ENCODE measurements at regions not wholly inside any gene's neighbourhood (a gene's known extent, or its start where the extent isn't known, plus 50 kb on each side); places are given as distances from the start of the nearest gene placed in this dataset.

DNA sequence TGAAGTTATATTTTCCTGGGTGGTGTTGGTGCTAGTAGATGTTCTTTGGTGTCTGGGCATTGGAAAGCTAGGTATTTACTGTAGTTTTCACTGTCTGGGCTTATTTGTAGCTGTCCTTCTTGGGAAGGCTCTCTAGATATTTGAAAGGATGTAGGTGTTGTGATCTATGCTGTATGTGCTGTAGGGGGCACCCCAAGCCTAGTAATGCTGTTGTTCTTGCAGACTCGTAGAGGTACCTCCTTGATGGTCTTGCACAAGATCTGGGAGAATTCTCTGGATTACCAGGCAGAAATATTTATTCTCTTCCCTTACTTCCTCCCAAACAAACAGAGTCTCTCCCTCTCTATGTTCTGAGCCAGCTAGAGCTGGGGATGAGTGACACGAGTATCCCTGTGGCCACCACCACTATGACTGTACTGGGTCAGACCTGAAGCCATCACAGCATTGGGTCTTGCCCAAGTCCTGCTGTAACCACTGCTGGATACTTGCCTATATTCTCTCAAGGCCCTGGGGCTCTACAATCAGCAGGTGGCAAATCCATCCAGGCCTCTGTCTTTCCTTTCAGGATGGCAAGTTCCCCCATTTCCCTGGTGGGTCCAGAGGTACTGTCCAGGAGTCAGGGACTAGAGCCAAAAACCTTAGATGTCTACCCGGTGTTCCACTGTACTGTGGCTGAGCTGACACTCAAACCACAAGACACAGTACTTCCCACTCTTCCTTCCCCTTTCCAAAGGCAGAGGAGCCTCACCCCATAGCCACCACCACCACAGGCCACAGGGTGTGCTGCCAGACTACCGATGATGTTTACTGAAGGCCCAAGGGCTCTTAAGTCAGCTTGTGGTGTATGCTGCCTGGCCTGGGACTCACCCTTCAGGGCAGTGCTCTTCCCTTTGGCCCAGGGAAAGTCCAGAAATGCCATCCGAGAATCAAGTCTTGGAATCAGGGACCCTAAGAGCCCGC lies 195.2 kb upstream of the DPPA4 start:
- DNase-seq (ENCODE audit: low read depth) = peak; percentile 84

DNA sequence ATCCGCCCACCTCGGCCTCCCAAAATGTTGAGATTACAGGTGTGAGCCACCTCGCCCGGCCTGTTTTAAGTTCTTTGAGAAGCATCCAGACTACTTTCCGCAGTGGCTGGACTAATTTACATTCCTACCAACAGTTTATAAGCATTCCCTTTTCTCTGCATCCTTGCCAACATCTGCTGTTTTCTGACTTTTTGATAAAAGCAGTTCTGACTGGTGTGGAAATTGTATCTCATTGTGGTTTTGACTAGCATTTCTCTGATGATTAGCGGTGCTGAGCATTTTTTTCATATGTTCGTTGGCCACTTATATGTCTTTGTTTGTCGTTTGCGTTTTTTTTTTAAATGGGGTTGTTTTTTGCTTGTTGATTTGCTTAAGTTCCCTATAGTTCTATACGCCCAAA lies 208.4 kb upstream of the DPPA4 start:
- no peak for DNase-seq (ENCODE audit: low read depth)

- peak; percentile 40 for DNase-seq (ENCODE audit: low read depth)
These were observed 211.0 kb upstream of the DPPA4 start for GRCh38 chr3:109548192-109548938.

DNA sequence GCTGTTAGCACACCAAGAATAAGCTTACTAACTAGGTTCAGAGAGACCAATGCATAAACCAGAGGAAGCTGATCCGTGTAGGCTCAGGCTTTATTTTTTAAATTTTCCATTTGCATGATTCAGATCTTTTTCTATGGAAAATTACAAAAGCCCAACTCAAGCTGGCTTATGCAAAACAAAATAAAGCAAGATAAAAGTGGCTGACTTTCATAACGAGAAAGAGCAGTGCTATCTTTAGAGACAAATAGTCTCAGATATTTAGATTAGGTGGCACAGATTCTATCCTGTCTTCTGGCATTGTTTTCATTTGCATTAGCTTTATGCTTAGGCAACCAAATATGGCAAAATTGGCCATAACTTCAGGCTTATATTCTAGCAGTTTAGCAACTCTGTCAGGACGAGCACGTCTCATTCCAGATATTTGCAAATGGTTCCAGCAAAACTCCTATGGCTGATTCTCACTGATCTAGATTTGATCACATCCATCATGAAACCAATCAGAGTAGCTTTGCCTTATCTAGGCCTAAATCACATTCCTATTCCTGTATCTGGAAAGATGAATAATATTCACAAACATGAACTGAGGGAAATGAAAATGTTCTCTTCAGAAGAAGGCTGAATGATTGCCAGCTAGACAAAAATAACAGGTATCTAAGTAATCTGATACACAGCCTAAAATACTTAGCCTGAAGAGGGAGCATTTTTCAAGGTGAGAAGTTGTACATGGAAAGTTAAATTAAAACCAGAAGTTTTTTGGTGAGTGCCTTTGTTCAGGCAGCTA lies 216.4 kb upstream of the DPPA4 start:
- DNase-seq (ENCODE audit: low read depth) = peak; percentile 29

GRCh38 chr3:109559389-109559788 lies 222.0 kb upstream of the DPPA4 start:
- DNase-seq (ENCODE audit: low read depth) = no peak

DNA sequence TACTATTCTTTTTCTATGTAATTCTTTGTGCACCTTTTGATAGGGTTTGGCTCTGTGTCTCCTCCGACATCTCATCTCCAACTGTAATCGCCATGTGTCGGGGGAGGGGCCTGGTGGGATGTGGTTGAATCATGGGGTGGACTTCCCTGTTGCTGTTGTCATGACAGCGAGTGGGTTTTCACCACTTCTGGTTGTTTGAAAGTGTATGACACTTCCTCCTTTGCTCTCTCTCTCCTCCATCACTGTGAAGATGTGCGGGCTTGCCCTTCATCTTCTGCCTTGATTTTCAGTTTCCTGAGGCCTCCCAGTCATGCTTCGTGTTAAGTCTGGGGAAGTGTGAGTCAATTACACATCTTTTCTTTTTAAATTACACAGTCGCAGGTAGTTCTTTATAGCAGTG lies 225.8 kb upstream of the DPPA4 start:
- no peak for DNase-seq (ENCODE audit: low read depth)

GRCh38 chr3:109569135-109569846 lies 231.9 kb upstream of the DPPA4 start:
- DNase-seq (ENCODE audit: low read depth) = no peak

DNA sequence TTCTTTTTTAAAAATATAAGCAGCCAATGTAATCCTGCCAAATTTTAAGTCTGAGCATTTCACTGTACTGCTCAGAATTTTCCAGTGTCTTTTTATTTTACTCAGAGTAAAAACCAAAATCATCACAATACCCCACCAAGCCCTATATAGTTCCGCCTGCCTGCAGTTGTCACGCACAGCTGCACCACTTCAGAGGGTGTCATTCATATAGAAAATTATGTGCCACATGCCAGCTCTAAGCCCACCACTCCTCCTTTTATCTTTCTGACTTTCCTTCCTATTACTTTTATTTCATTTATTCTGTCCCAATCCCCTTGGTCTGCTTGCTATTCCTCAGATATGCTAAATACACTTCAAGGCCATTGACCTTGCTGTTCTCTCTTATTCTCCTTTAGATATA lies 233.1 kb upstream of the DPPA4 start:
- no peak for DNase-seq (ENCODE audit: low read depth)

DNA sequence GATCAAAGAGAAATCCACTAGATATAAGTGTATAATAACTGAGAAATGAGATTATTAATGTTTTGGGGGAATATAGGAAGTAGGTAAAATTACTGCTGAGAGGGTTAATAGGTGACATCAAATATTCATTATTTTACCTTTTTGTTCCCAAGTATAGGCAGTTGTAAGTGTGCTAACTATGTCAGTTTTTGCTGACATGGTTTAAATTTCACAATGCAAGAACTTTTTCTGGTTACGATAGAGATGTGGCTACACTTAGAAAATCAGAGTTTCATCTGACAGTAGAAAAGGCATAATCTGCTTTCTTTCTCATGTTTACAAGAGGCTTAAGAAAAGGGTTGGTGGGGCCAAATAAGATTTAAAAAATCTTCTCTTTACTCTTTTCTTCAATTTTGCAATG lies 235.0 kb upstream of the DPPA4 start:
- DNase-seq (ENCODE audit: low read depth) = no peak

- no peak for DNase-seq (ENCODE audit: low read depth)
These were observed 259.6 kb upstream of the DPPA4 start for GRCh38 chr3:109596991-109597390.

GRCh38 chr3:109597444-109597843 lies 260.1 kb upstream of the DPPA4 start:
- DNase-seq (ENCODE audit: low read depth) = no peak

GRCh38 chr3:109607897-109608296 lies 270.6 kb upstream of the DPPA4 start:
- no peak for DNase-seq (ENCODE audit: low read depth)

DNA sequence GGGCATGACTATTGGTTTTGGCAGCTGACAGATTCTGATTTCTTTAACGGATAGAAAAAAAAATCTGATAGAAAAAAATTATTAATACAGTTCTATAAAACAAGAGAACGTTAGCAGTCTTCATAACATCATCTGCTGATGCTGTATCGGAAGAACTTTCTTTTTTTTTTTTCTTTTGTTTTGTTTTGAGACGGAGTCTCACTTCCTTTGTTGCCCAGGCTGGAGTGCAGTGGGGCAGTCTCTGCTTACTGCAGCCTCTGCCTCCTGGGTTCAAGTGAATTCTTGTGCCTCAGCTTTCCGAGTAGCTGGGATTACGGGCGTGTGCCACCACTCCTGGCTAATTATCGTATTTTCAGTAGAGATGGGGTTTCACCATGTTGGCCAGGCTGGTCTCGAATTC lies 271.2 kb upstream of the DPPA4 start:
- DNase-seq (ENCODE audit: low read depth) = no peak

DNA sequence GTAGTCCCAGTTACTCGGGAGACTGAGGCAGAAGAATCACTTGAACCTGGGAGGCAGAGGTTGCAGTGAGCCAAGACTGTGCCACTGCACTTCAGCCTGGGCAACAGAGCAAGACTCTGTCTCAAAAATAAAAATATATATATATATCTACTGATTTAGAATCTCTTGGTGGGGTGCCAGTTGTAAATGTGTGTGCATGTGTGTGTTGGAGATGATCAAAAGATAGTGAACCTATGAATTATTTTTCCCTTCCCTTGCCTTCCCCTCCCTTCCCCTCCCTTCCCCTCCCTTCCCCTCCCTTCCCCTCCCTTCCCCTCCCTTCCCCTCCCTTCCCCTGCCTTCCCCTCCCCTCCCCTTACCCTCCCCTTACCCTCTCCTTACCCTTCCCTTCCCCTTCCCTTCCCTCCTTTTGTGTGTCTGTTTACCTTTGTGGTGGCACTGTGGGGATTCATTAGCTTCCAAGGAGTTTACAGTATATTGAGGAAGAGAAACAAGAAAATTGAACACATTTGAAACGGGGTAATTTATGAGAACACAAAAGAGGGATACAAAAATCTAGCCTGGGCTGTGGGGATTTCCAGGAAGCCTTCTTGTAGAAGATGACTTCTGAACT lies 281.5 kb upstream of the DPPA4 start:
- no peak for DNase-seq (ENCODE audit: low read depth)

- DNase-seq (ENCODE audit: low read depth) = no peak
These were observed 294.6 kb upstream of the DPPA4 start for GRCh38 chr3:109631897-109632296.

DNA sequence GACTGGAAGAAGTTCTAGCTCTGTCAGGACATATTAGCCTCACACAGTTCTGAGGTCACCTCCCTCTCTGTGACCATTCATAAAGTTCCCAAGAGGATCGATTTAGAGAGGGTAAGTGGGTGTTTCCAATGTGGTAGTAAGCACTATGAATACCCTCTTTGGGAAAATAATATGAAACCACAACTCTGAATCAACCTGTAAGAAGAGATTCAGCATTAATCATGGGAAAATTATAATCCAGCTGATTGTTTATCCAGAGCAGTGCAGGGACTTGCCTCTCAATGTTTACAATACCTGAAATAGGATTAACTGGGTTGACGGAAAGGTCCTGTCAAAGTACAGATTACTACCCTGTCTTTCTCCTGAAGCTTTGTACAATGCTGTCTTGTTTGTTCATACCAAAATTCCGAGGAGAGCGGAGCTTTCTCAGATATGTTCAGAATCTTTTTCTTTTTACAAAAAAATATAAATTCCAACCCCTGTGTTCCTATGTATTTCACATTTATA lies 302.9 kb upstream of the DPPA4 start:
- DNase-seq (ENCODE audit: low read depth) = no peak

DNA sequence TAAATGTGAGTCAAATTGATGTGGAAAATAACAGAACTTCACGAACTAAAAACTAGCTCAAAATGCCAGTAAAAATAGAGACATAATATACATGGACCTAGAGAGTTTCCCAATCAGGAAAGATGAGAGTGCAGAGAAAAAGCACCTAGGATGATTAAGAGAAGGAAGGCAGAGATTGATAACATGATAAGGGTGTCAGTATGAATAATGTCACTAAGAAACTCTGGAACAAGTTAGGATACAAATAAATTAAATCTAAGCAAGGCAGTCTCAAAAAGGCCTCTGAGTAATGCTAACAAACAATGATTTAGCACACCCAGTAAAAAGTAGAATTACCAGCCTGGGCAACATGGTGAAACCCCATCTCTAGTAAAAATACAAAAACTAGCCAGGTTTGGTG lies 304.7 kb upstream of the DPPA4 start:
- no peak for DNase-seq (ENCODE audit: low read depth)

GRCh38 chr3:109643590-109643989 lies 306.2 kb upstream of the DPPA4 start:
- DNase-seq (ENCODE audit: low read depth) = peak; percentile 82

- DNase-seq (ENCODE audit: low read depth) = no peak
These were observed 307.0 kb upstream of the DPPA4 start for GRCh38 chr3:109644332-109644731.

GRCh38 chr3:109644746-109645145 lies 307.4 kb upstream of the DPPA4 start:
- peak; percentile 28 for DNase-seq (ENCODE audit: low read depth)

DNA sequence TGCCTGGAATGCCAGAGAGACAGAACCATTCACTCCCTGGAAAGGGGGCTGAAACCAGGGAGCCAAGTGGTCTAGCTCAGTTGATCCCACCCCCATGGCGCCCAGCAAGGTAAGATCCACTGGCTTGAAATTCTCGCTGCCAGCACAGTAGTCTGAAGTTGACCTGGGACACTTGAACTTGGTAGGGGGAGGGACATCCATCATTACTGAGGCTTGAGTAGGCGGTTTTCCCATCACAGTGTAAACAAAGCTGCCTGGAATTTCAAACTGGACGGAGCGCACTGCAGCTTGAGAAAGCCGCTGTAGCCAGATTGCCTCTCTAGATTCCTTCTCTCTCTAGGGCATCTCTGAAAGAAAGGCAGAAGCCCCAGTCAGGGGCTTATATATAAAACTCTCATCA lies 310.7 kb upstream of the DPPA4 start:
- DNase-seq (ENCODE audit: low read depth) = peak; percentile 10
